HG03025 (cell line): ENCODE measurements at regions not wholly inside any gene's neighbourhood (a gene's known extent, or its start where the extent isn't known, plus 50 kb on each side); places are given as distances from the start of the nearest gene placed in this dataset.
"Not testable (repeated sequence)": the region's sequence is repeated elsewhere in the genome, so short reads cannot be mapped to it uniquely, and the experiment has no call there.

Experiments used
- ATAC-seq: cut with Tn5 transposase; IDR thresholded peaks from one replicate; pipeline ENCODE4 v1.9.1; 2021; ENCODE audit warnings: mild to moderate bottlenecking, moderate library complexity; ENCODE audit not compliant: unreplicated experiment, low FRiP score

GRCh38 chr14:40221428-40221827, 789.2 kb upstream of the FBXO33 start:
- ATAC-seq, result no peak

- no peak for ATAC-seq
These were observed 786.8 kb upstream of the FBXO33 start for GRCh38 chr14:40219032-40219431.

DNA sequence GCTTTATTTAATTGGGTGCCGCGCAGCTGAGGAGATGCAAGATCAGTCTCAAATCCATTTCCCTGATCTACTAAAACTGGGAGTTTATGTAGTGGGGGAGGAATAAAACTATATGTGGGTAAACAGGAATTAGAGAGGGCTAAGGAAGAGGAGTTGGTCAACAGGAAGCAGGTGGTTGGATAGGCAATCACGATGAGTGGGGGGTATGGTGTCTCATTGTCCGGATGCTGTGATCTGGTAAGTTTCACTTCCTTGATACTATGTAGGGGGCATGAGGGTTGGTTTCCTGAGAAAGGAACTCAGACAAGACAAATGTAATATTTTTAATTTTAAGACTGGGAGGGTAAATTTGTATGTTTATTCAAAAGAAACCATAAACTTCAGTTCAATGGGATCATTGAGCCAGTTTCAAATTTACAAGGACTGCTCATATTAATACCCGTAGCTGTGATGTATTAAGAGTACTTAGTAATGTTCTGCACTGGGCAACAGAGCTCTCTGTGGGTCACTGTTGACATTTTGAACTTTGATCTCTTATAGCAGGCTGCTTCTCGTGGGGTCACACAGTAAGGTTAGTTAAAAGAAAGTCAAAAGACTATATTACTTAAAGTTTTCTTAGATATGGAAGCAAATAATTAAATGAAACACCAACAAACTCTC, 786.2 kb upstream of the FBXO33 start:
- no peak for ATAC-seq

DNA sequence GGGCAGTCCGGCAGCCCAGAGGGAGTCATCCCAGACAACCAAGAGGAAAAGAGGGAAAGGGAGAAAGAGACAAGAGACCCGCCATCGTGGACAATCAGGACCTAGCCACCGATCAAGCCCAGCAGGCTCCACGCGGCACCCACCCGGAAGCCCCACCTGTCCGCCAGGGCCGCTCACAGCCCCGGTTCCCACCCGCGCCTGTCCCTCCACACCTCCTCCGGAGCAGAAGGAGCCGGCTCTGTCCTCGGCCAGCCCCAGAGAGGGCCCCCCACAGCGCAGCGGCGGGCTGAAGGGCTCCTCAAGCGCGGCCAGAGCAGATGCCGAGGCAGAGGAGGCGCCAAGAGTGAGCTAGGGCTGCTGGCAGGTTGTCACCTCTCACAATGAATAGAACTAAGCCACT, 784.7 kb upstream of the FBXO33 start:
- ATAC-seq, result no peak

DNA sequence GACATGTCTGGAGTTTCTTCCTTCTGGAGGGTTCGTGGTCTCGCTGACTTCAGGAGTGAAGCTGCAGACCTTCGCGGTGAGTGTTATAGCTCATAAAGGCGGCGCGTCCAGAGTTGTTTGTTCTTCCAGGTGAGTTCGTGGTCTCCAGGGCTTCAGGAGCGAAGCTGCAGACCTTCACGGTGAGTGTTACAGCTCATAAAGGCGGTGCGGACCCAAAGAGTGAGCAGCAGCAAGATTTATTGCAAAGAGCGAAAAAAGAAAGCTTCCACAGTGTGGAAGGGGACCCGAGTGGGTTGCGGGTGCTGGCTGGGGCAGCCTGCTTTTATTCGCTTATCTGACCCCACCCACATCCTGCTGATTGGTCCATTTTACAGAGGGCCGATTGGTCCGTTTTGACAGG, 784.2 kb upstream of the FBXO33 start:
- not testable (repeated sequence) for ATAC-seq

- ATAC-seq, result no peak
These were observed 781.5 kb upstream of the FBXO33 start for GRCh38 chr14:40213701-40214100.

GRCh38 chr14:40204441-40205175, 772.4 kb upstream of the FBXO33 start:
- no peak for ATAC-seq

DNA sequence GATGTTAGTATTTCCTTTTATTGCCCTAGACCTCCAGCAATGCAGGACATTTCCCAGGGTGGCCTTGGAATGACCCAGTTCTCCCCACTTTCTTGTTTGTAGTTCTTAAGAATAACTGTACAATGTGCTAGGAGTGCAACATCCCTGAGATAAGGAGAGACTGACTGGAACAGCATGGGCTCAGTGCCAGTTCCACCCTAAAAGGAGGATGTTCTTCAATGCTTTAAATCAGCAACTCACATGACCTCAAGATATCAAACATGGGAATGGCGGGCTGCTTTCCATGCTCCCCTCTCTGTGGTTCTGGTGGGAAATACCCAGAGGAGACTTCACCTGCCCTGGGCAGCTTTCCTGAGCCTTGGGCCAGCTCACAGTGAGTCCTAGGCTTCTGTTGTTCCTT, 766.9 kb upstream of the FBXO33 start:
- no peak for ATAC-seq

- no peak for ATAC-seq
These were observed 765.1 kb upstream of the FBXO33 start for GRCh38 chr14:40197344-40197743.

DNA sequence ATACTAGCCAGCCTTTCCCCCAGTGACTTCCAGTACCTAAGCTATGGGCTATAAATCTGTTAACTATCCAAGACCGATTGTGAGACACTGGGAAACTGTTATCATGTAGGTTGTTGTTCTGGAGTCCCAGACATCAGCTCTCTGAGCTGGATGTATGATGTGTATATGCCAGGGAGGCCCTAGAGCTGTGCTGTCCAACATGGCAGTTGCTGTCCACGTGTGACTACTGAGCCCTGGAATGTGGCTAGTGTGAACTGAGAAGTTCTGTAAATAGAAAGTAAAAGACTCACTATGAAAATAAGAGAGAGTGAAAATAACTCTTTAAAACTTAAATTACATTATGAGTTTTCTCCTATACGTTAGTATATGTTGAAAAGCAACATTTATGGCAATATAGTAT, 755.8 kb upstream of the FBXO33 start:
- ATAC-seq, result no peak

- ATAC-seq, result no peak
These were observed 731.9 kb upstream of the FBXO33 start for GRCh38 chr14:40164083-40164482.

DNA sequence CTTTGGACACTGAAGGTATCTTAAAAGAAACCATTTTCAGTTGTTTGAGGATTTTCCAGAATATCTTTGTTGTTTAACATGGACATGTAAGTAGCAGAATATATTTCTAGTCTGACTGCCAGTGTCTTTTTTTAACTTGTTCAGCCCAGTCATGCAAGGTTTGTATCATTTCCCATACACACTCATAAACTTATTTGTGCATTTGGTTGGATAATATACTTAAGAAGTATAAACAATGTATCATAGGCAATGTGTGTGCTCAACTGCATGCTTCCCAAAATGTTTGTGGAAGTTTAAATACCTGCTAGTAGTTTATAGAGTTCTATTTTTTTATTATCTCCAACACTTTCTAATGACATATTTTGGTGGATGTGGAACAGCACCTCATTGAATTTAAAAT, 707.4 kb upstream of the FBXO33 start:
- ATAC-seq, result no peak

DNA sequence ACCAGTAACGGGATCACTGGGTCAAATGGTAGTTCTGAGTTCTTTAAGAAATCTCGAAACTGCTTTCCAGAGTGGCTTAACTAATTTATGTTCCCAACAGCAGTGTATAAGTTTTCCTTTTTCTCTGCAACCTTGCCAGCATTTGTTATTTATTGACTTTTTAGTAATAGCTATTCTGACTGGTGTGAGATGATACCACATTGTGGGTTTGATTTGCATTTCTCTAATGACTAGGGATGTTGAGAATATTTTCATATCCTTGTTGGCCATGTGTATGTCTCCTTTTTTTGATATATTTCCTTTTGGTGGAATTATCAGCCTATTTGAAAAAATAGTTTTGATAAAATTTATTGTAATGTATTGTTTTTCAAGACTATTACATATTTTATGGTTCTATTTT, 701.2 kb upstream of the FBXO33 start:
- no peak for ATAC-seq

DNA sequence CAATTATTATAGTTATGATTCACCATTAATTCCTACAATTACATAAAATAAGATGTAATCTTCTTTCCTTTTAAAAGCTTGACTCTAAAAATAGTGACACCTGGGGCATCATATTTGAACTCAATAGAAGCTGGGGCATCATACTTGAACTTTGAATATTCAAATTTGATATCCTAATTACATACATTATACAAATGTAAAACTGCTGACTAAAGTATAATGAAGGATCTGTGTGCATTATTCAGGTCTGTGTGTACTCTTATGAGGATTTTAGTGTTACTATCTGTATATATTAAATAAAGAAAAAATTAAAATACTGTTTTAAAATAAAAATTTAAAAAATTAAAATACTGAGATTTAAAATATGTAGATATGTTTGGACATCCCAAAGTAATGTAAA, 696.9 kb upstream of the FBXO33 start:
- ATAC-seq, result no peak

- no peak for ATAC-seq
These were observed 691.6 kb upstream of the FBXO33 start for GRCh38 chr14:40123816-40124215.

DNA sequence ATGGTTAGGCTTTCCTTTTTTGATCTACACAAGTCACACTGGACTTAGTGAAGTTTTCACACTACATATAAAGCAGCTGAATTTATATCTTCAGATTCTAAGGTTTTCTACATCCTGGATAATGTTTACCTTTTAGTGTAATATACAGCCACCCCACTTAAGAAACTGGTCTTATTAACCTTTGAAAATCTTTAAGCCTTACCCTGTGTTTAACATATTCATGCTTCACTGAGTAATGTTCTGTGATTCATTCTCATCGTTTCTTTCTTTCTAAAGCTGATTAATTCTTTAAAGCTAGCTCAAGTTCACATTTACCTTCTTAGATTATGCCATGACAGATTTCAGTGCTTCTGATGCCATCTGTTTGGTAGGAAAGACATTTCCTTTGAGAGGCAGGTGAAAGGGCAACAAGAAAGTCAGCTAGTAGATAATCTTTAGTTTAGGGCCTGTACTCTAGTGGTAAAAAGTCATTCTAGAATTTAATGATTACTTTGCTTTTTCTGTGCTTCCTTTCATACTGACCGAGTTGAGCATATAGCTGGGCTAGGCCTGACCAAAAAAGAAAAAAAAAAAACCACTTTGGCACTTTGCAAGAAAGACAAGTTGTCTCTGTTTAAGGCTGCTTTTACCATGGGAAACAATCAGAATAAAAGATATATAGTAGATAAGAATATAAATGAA, 690.9 kb upstream of the FBXO33 start:
- no peak for ATAC-seq

- ATAC-seq, result no peak
These were observed 687.5 kb upstream of the FBXO33 start for GRCh38 chr14:40119765-40120164.

- no peak for ATAC-seq
These were observed 687.1 kb upstream of the FBXO33 start for GRCh38 chr14:40119321-40119720.

DNA sequence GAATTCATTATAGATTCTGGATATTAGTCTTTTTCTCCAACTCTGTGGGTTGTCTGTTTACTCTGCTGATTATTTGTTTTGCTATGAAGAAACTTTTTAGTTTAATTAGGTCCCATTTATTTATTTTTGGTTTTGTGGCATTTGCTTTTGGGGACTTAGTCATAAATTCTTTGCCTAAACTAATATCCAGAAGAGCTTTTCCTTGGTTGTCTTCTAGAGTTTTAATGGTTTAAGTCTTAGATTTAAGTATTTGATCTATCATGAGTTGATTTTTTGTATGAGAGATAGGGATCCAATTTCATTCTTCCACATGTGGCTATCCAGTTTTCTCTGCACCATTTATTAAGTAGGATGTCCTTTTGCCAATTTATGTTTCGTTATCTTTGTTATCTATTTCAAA, 683.4 kb upstream of the FBXO33 start:
- ATAC-seq, result no peak

GRCh38 chr14:40113671-40114070, 681.4 kb upstream of the FBXO33 start:
- ATAC-seq, result no peak

- ATAC-seq, result no peak
These were observed 668.4 kb upstream of the FBXO33 start for GRCh38 chr14:40100544-40101196.
